Trophoblast cell (in vitro differentiated cells and primary cell): ENCODE measurements at regions not wholly inside any gene's neighbourhood (a gene's known extent, or its start where the extent isn't known, plus 50 kb on each side); places are given as distances from the start of the nearest gene placed in this dataset.

Experiments used
- DNase-seq, 2 donors: peaks; one replicate each; pipeline ENCODE4 v3.0.0-alpha.2; 2016
- H2AFZ ChIP-seq: 2 replicates; pipeline ENCODE4 v1.6.1; 2013; ENCODE audit warnings: low read length, moderate library complexity, mild to moderate bottlenecking; ENCODE audit not compliant: insufficient read depth, poor library complexity
- H2AK5ac ChIP-seq: 2 replicates; pipeline ENCODE4 v1.6.1; 2013; ENCODE audit warnings: mild to moderate bottlenecking, low read length
- H2BK120ac ChIP-seq: 2 replicates; pipeline ENCODE4 v1.6.1; 2013; ENCODE audit warnings: low read length, mild to moderate bottlenecking, moderate library complexity; ENCODE audit not compliant: insufficient read depth, poor library complexity
- H2BK12ac ChIP-seq: 2 replicates; pipeline ENCODE4 v1.6.1; 2013; ENCODE audit warnings: mild to moderate bottlenecking, low read length, moderate library complexity
- H2BK5ac ChIP-seq: 2 replicates; pipeline ENCODE4 v1.6.1; 2013; ENCODE audit warnings: low read length, low read depth, moderate library complexity, mild to moderate bottlenecking; ENCODE audit not compliant: poor library complexity
- H3K14ac ChIP-seq: 2 replicates; pipeline ENCODE4 v1.6.1; 2013; ENCODE audit warnings: mild to moderate bottlenecking, low read length
- H3K18ac ChIP-seq: 2 replicates; pipeline ENCODE4 v1.6.1; 2013; ENCODE audit warnings: mild to moderate bottlenecking, low read length
- H3K23ac ChIP-seq: 2 replicates; pipeline ENCODE4 v1.6.1; 2013; ENCODE audit warnings: low read length
- H3K27ac ChIP-seq: 2 replicates; pipeline ENCODE4 v1.5.1; 2013; ENCODE audit warnings: low read depth, mild to moderate bottlenecking, inconsistent platforms, low read length, moderate library complexity
- H3K27me3 ChIP-seq: 2 replicates; pipeline ENCODE4 v1.6.1; 2013; ENCODE audit warnings: inconsistent platforms, mild to moderate bottlenecking, low read length, moderate library complexity; ENCODE audit not compliant: insufficient read depth
- H3K36me3 ChIP-seq, 2 experiments: 1 replicate in 1 of 2; 2 replicates in 1 of 2; pipeline ENCODE4 v1.6.1; 2013; ENCODE audit warnings: low read length in 2 of 2, mild to moderate bottlenecking in 2 of 2, moderate library complexity in 1 of 2; ENCODE audit not compliant: insufficient read depth in 2 of 2, control insufficient read depth in 1 of 2
- H3K4ac ChIP-seq: 2 replicates; pipeline ENCODE4 v1.6.1; 2013; ENCODE audit warnings: low read depth, mild to moderate bottlenecking, low read length, moderate library complexity
- H3K4me1 ChIP-seq, 2 experiments: 1 replicate in 1 of 2; 2 replicates in 1 of 2; pipeline ENCODE4 v1.6.1; 2013; ENCODE audit warnings: low read length in 2 of 2, mild to moderate bottlenecking in 2 of 2, moderate library complexity in 1 of 2; ENCODE audit not compliant: insufficient read depth in 2 of 2, control insufficient read depth in 1 of 2
- H3K4me2 ChIP-seq: 2 replicates; pipeline ENCODE4 v1.6.1; 2013; ENCODE audit warnings: inconsistent platforms, mild to moderate bottlenecking, low read length, moderate library complexity
- H3K4me3 ChIP-seq: 2 replicates; pipeline ENCODE4 v1.5.1; 2013; ENCODE audit warnings: mild to moderate bottlenecking, low read depth, low read length, inconsistent platforms
- H3K79me1 ChIP-seq: one replicate; pipeline ENCODE4 v1.6.1; 2013; ENCODE audit warnings: low read length
- H3K79me2 ChIP-seq: 2 replicates; pipeline ENCODE4 v1.6.1; 2013; ENCODE audit warnings: low read length, mild to moderate bottlenecking; ENCODE audit not compliant: control insufficient read depth, insufficient read depth, poor library complexity
- H3K9ac ChIP-seq: 2 replicates; pipeline ENCODE4 v1.6.1; 2013; ENCODE audit warnings: mild to moderate bottlenecking, low read length
- H3K9me3 ChIP-seq: 2 replicates; pipeline ENCODE4 v1.6.1; 2013; ENCODE audit warnings: low read depth, mild to moderate bottlenecking, control low read depth, inconsistent platforms, low read length; ENCODE audit not compliant: insufficient read depth
- H4K12ac ChIP-seq: 2 replicates; pipeline ENCODE4 v1.6.1; 2013; ENCODE audit warnings: low read depth, mild to moderate bottlenecking, low read length, moderate library complexity
- H4K8ac ChIP-seq: 2 replicates; pipeline ENCODE4 v1.6.1; 2013; ENCODE audit warnings: low read depth, mild to moderate bottlenecking, low read length, moderate library complexity
- H4K91ac ChIP-seq: one replicate; pipeline ENCODE4 v1.6.1; 2013; ENCODE audit warnings: low read depth, mild to moderate bottlenecking, low read length, moderate library complexity
- WGBS: extraction: QIAGEN DNeasy Blood & Tissue Kit; methylation state at CpG from one replicate; pipeline ENCODE4 v1.1.7; 2013; ENCODE audit warnings: missing lambda C conversion rate; ENCODE audit not compliant: insufficient read length, insufficient coverage; ENCODE audit errors: extremely low coverage; 5-methylcytosine and 5-hydroxymethylcytosine counted together

DNA sequence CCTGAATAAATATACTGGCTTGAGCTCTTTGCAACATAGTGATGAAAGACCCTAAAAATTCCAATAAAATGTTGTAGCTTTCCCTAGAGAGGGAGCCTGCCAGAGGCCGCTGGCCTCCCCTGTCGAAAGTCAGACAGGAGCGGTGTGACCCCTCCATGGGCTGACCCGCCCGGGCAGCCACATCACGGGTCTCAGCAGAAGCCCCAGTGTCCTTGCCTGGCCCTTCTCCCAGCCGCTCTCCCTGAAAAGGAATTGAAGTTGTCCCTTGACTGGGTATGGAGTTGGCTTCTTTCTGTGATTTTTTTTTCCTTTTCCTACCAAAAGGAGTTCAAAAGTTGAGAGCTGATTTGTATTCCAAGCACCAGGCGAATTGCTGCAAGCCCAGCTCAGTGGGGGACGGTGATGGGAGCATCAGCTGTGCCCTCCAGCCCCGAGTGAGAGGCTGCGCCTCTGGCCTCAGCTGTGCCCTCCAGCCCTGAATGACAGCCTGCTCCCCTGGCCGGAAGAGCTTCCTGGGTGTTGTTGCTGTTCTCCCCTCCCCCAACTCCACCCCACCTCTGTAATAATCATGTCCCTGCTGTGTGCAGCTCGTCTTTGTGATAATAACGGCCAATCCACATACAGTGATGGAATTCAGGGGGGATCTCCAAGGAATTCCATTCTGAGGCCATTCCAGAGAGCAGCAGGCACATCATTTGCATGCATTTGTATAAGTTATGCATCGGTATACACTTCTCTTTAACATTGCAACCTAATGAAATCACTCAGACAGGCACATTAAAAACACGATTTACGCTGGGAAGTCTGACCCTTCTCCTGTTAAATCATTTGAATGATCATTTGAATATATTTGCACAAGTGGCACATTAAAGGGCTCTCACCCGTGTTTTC, 501.0 kb downstream of the EIPR1 start:
- Histone ChIP-seq H3K4ac (no peak overlapping the region), H4K91ac (no peak overlapping the region), H3K9me3 (peaks cover 15% of the 10 kb centered on the region), H3K14ac (no peak overlapping the region), H3K4me2 (no peak overlapping the region), H4K12ac (no peak overlapping the region), H3K36me3 (no peaks in the 10 kb centered on the region), H3K27me3 (no peaks in the 10 kb centered on the region), H4K8ac (no peak overlapping the region), H2AK5ac (no peak overlapping the region), H2BK120ac (no peak overlapping the region), H3K23ac (no peak overlapping the region), H2BK5ac (no peak overlapping the region), H3K18ac (no peak overlapping the region), H3K79me2 (no peaks in the 10 kb centered on the region), H3K79me1 (no peaks in the 10 kb centered on the region), H3K4me1 (no peaks in the 10 kb centered on the region), H2BK12ac (no peak overlapping the region), H3K9ac (no peak overlapping the region), H3K27ac (no peak overlapping the region), H2AFZ (no peak overlapping the region), H3K4me3 (no peak overlapping the region)
- no peak for DNase-seq
- WGBS = no CpG with 5 or more reads among the region's 18 CpGs

- Histone ChIP-seq H3K79me2 (no peaks in the 10 kb centered on the region), H2BK5ac (no peak overlapping the region), H3K9ac (no peak overlapping the region), H3K18ac (no peak overlapping the region), H2AK5ac (no peak overlapping the region), H3K79me1 (no peaks in the 10 kb centered on the region), H4K8ac (no peak overlapping the region), H4K91ac (no peak overlapping the region), H3K4ac (no peak overlapping the region), H2BK12ac (no peak overlapping the region), H3K14ac (no peak overlapping the region), H3K27ac (no peak overlapping the region), H3K9me3 (peaks cover 14% of the 10 kb centered on the region), H3K23ac (no peak overlapping the region), H2AFZ (no peak overlapping the region), H4K12ac (no peak overlapping the region), H3K36me3 (no peaks in the 10 kb centered on the region), H3K27me3 (no peaks in the 10 kb centered on the region), H2BK120ac (no peak overlapping the region), H3K4me3 (no peak overlapping the region), H3K4me2 (no peak overlapping the region), H3K4me1 (no peaks in the 10 kb centered on the region)
- no CpG with 5 or more reads among the region's 6 CpGs for WGBS
- DNase-seq = no peak
These were observed 501.8 kb downstream of the EIPR1 start for GRCh38 chr2:2875831-2876230.

- H3K27ac ChIP-seq = no peak overlapping the region
- peaks cover 12% of the 10 kb centered on the region for H3K9me3 ChIP-seq
- H3K4me1 ChIP-seq = no peaks in the 10 kb centered on the region
- H3K14ac ChIP-seq = no peak overlapping the region
- no peak overlapping the region for H4K12ac ChIP-seq
- H3K27me3 ChIP-seq = no peaks in the 10 kb centered on the region
- no peak overlapping the region for H3K9ac ChIP-seq
- H3K4me2 ChIP-seq = no peak overlapping the region
- no peak for DNase-seq
- no peak overlapping the region for H3K4ac ChIP-seq
- H3K79me2 ChIP-seq = no peaks in the 10 kb centered on the region
- H2AFZ ChIP-seq = no peak overlapping the region
- H2BK12ac ChIP-seq = no peak overlapping the region
- H3K4me3 ChIP-seq = no peak overlapping the region
- no peaks in the 10 kb centered on the region for H3K79me1 ChIP-seq
- H2BK5ac ChIP-seq = no peak overlapping the region
- no peak overlapping the region for H3K18ac ChIP-seq
- no peaks in the 10 kb centered on the region for H3K36me3 ChIP-seq
- H3K23ac ChIP-seq = no peak overlapping the region
- H2AK5ac ChIP-seq = no peak overlapping the region
- no peak overlapping the region for H4K8ac ChIP-seq
- no CpG with 5 or more reads among the region's 11 CpGs for WGBS
- H2BK120ac ChIP-seq = no peak overlapping the region
- H4K91ac ChIP-seq = no peak overlapping the region
These were observed 502.3 kb downstream of the EIPR1 start for GRCh38 chr2:2875296-2875695.

DNA sequence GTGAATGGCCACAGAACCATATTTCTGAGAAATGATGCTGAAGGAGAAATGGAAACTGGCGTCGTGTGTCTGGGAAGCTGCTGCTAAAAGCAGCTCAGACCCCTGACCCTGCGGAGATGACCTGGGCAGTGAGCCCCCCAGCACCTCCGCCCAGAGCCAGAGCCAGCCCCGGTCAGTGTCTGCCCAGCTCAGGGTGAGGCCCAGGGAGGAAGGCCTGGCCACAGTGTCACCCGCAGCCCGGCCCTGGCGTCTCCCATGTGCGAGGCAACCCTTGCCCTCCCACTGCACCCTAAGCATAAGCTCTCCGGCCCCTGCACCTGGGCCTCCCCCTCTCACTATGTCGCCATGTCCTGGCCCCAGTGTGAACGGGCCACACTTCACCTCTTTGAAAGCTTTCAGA, 502.8 kb downstream of the EIPR1 start:
- no peak for DNase-seq
- WGBS = no CpG with 5 or more reads among the region's 12 CpGs
- Histone ChIP-seq H3K4me1 (no peaks in the 10 kb centered on the region), H3K27me3 (no peaks in the 10 kb centered on the region), H3K4ac (no peak overlapping the region), H3K4me3 (no peak overlapping the region), H4K12ac (no peak overlapping the region), H3K23ac (no peak overlapping the region), H3K79me1 (no peaks in the 10 kb centered on the region), H2BK12ac (no peak overlapping the region), H4K8ac (no peak overlapping the region), H2BK120ac (no peak overlapping the region), H2AFZ (no peak overlapping the region), H3K9ac (no peak overlapping the region), H3K14ac (no peak overlapping the region), H3K36me3 (no peaks in the 10 kb centered on the region), H2BK5ac (no peak overlapping the region), H3K9me3 (peaks cover 12% of the 10 kb centered on the region), H3K4me2 (no peak overlapping the region), H3K27ac (no peak overlapping the region), H3K79me2 (no peaks in the 10 kb centered on the region), H3K18ac (no peak overlapping the region), H4K91ac (no peak overlapping the region), H2AK5ac (no peak overlapping the region)
